Peyer's patch (tissue), 4 donors: ENCODE measurements at regions not wholly inside any gene's neighbourhood (a gene's known extent, or its start where the extent isn't known, plus 50 kb on each side); places are given as distances from the start of the nearest gene placed in this dataset.
"Not testable (repeated sequence)": the region's sequence is repeated elsewhere in the genome, so short reads cannot be mapped to it uniquely, and the experiment has no call there.

Experiments used
- DNase-seq, 3 donors: peaks; one replicate each; pipeline ENCODE4 v3.0.0-alpha.2; 2017 to 2019
- H3K27ac ChIP-seq, 4 donors: fragments of 200-600 bp; sonication (generic); one replicate each; pipeline ENCODE4 v1.5.1; 2016 to 2019
- H3K27me3 ChIP-seq, 2 donors: fragments of 200-600 bp; sonication (generic); one replicate each; pipeline ENCODE4 v1.5.1; 2019
- H3K36me3 ChIP-seq, 3 donors: fragments of 200-600 bp; sonication (generic); one replicate each; pipeline ENCODE4 v1.5.1; 2016 to 2019
- H3K4me1 ChIP-seq, 4 donors: fragments of 200-600 bp; sonication (generic); one replicate each; pipeline ENCODE4 v1.5.1; 2016 to 2019
- H3K4me3 ChIP-seq, 4 donors: fragments of 200-600 bp; sonication (generic); 1 replicate in 3 of 4; 2 replicates in 1 of 4; pipeline ENCODE4 v1.5.1; 2016 to 2019; ENCODE audit warnings: mild to moderate bottlenecking in 1 of 4
- H3K9me3 ChIP-seq, 4 donors: fragments of 200-600 bp; sonication (generic); one replicate each; pipeline ENCODE4 v1.5.1; 2016 to 2019; ENCODE audit warnings: mild to moderate bottlenecking in 1 of 4
- CTCF ChIP-seq, 6 experiments: fragments of 450-650 bp in 4 of 6; fragments of 200-600 bp in 2 of 6; sonication (generic) in 1 of 6; IDR thresholded peaks; one replicate each; pipeline ENCODE4 v1.5.1; 2017 to 2019; ENCODE audit warnings: antibody characterized with exemption in 6 of 6, mild to moderate bottlenecking in 3 of 6, moderate library complexity in 1 of 6
- POLR2A ChIP-seq, 2 donors: fragments of 450-650 bp; IDR thresholded peaks; one replicate each; pipeline ENCODE4 v1.5.1; 2017; ENCODE audit warnings: antibody characterized with exemption in 2 of 2, mild to moderate bottlenecking in 2 of 2, moderate library complexity in 2 of 2

GRCh38 chr17:445839-446238, 93.2 kb upstream of the RPH3AL start, which contains the start of gene RFLNB:
Gene RFLNB (minus strand): TSS chr17:445939.
- not testable (repeated sequence) for H3K27me3 ChIP-seq, DNase-seq, H3K27ac ChIP-seq, H3K4me3 ChIP-seq, H3K9me3 ChIP-seq, H3K4me1 ChIP-seq, H3K36me3 ChIP-seq

GRCh38 chr17:444879-445454, 92.4 kb upstream of the RPH3AL start:
- Histone ChIP-seq H3K27me3 (no peaks in the 10 kb centered on the region), H3K27ac (no peak overlapping the region), H3K36me3 (peaks cover 0 to 9% (median 0%) of the 10 kb centered on the region in 3 donors), H3K4me1 (no peaks in the 10 kb centered on the region), H3K4me3 (no peak overlapping the region), H3K9me3 (no peaks in the 10 kb centered on the region)
- TF ChIP-seq CTCF (IDR thresholded peaks at IDR 0.05) (no peak), POLR2A (IDR thresholded peaks at IDR 0.05) (no peak)
- DNase-seq, result no peak

GRCh38 chr17:443109-443508, 90.5 kb upstream of the RPH3AL start:
- Histone ChIP-seq H3K27me3 (no peaks in the 10 kb centered on the region), H3K4me3 (no peak overlapping the region), H3K27ac (no peak overlapping the region), H3K4me1 (no peaks in the 10 kb centered on the region), H3K36me3 (peaks cover 0 to 9% (median 0%) of the 10 kb centered on the region in 3 donors), H3K9me3 (no peaks in the 10 kb centered on the region)
- no peak for TF ChIP-seq POLR2A (IDR thresholded peaks at IDR 0.05)
- no peak for TF ChIP-seq CTCF (IDR thresholded peaks at IDR 0.05)
- no peak for DNase-seq

- H3K4me1 ChIP-seq, result no peaks in the 10 kb centered on the region
- H3K27me3 ChIP-seq, result no peaks in the 10 kb centered on the region
- H3K27ac ChIP-seq, result no peak overlapping the region
- no peak for TF ChIP-seq POLR2A (IDR thresholded peaks at IDR 0.05)
- TF ChIP-seq CTCF (IDR thresholded peaks at IDR 0.05), result no peak
- peaks cover 0 to 9% (median 0%) of the 10 kb centered on the region in 3 donors for H3K36me3 ChIP-seq
- H3K4me3 ChIP-seq, result no peak overlapping the region
- no peaks in the 10 kb centered on the region for H3K9me3 ChIP-seq
- DNase-seq, result no peak
These were observed 88.7 kb upstream of the RPH3AL start for GRCh38 chr17:441155-441950.

GRCh38 chr17:438191-438590, 85.6 kb upstream of the RPH3AL start:
- H3K27ac ChIP-seq, result no peak overlapping the region
- H3K4me1 ChIP-seq, result no peaks in the 10 kb centered on the region
- H3K4me3 ChIP-seq, result no peak overlapping the region
- H3K9me3 ChIP-seq, result no peaks in the 10 kb centered on the region
- H3K27me3 ChIP-seq, result no peaks in the 10 kb centered on the region
- no peak for DNase-seq
- H3K36me3 ChIP-seq, result peaks cover 0 to 7% (median 0%) of the 10 kb centered on the region in 3 donors
- no peak for TF ChIP-seq POLR2A (IDR thresholded peaks at IDR 0.05)
- TF ChIP-seq CTCF (IDR thresholded peaks at IDR 0.05), result no peak

GRCh38 chr17:437545-437944, 84.9 kb upstream of the RPH3AL start:
- peaks cover 0 to under 1% (median 0%) of the 10 kb centered on the region in 3 donors for H3K36me3 ChIP-seq
- no peak for TF ChIP-seq CTCF (IDR thresholded peaks at IDR 0.05)
- TF ChIP-seq POLR2A (IDR thresholded peaks at IDR 0.05), result no peak
- no peak overlapping the region for H3K4me3 ChIP-seq
- no peak overlapping the region for H3K27ac ChIP-seq
- no peak for DNase-seq
- H3K9me3 ChIP-seq, result no peaks in the 10 kb centered on the region
- H3K27me3 ChIP-seq, result no peaks in the 10 kb centered on the region
- H3K4me1 ChIP-seq, result no peaks in the 10 kb centered on the region
